Brain microvascular endothelial cell (primary cell): ENCODE measurements at regions not wholly inside any gene's neighbourhood (a gene's known extent, or its start where the extent isn't known, plus 50 kb on each side); places are given as distances from the start of the nearest gene placed in this dataset.

Experiments used
- DNase-seq: peaks from one replicate; pipeline ENCODE4 v3.0.0-alpha.2; 2020
- H3K27ac ChIP-seq: fragments of 250-450 bp; sonication (Bioruptor Pico); 2 replicates; pipeline ENCODE4 v1.5.1; 2020; ENCODE audit warnings: mild to moderate bottlenecking, moderate library complexity
- H3K27me3 ChIP-seq: fragments of 250-450 bp; sonication (Bioruptor Pico); replicated peaks from 2 replicates; pipeline ENCODE4 v1.5.1; 2020; ENCODE audit warnings: mild to moderate bottlenecking
- H3K36me3 ChIP-seq: fragments of 250-450 bp; sonication (Bioruptor Pico); replicated peaks from 2 replicates; pipeline ENCODE4 v1.5.1; 2020; ENCODE audit warnings: mild to moderate bottlenecking
- H3K4me3 ChIP-seq: 2 replicates; pipeline ENCODE4 v1.5.1; 2011; ENCODE audit warnings: low read depth, mild to moderate bottlenecking, control low read depth, low read length, moderate library complexity
- in situ Hi-C: cut with HindIII; loops from 2 replicates; pipeline ENCODE4 v1.10.0; 2017; ENCODE audit warnings: low sequenced_read_pairs, low pct_ligation_motif_present
- TF ChIP-seq, protein P1 (sequence below): IDR thresholded peaks from 2 replicates; pipeline ENCODE4 v1.5.1; 2011; ENCODE audit warnings: low read depth, mild to moderate bottlenecking, moderate library complexity, low read length, control low read depth, inconsistent platforms; ENCODE audit errors: missing control alignments

- H3K27me3 ChIP-seq = no peaks in the 10 kb centered on the region
- in situ Hi-C loops = no loop called here
- TF ChIP-seq, protein P1, sequence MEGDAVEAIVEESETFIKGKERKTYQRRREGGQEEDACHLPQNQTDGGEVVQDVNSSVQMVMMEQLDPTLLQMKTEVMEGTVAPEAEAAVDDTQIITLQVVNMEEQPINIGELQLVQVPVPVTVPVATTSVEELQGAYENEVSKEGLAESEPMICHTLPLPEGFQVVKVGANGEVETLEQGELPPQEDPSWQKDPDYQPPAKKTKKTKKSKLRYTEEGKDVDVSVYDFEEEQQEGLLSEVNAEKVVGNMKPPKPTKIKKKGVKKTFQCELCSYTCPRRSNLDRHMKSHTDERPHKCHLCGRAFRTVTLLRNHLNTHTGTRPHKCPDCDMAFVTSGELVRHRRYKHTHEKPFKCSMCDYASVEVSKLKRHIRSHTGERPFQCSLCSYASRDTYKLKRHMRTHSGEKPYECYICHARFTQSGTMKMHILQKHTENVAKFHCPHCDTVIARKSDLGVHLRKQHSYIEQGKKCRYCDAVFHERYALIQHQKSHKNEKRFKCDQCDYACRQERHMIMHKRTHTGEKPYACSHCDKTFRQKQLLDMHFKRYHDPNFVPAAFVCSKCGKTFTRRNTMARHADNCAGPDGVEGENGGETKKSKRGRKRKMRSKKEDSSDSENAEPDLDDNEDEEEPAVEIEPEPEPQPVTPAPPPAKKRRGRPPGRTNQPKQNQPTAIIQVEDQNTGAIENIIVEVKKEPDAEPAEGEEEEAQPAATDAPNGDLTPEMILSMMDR = no peak
- no peak for DNase-seq
- H3K36me3 ChIP-seq = no peaks in the 10 kb centered on the region
- H3K4me3 ChIP-seq = no peak overlapping the region
- H3K27ac ChIP-seq = no peak overlapping the region
Observed at GRCh38 chr4:151563194-151563593, 154.2 kb downstream of the FHIP1A start.

DNA sequence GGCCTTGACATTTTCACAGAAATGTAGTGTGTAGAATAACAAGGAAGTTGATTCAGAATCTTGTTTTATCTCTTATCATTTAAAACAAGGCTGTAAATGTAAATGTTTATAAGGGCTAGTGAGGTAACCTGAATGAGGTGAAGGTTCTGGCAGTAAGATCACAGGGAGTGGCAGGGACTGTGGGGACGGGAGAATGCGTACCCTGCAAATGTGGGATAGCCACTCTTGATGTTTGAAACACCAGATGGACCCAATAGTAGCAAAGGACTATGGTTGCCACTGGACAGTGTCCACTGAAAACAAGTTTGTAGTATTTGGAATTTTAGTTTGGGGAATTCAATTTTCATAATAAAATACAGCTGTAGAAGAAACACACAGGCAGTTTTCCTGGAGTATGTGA, 155.3 kb downstream of the FHIP1A start:
- Histone ChIP-seq H3K36me3 (no peaks in the 10 kb centered on the region), H3K27me3 (no peaks in the 10 kb centered on the region), H3K4me3 (no peak overlapping the region), H3K27ac (no peak overlapping the region)
- DNase-seq = no peak
- TF ChIP-seq, protein P1 = no peak
- in situ Hi-C loops = no loop called here

GRCh38 chr4:151565583-151565982, 156.6 kb downstream of the FHIP1A start:
- Histone ChIP-seq H3K4me3 (no peak overlapping the region), H3K36me3 (no peaks in the 10 kb centered on the region), H3K27me3 (no peaks in the 10 kb centered on the region), H3K27ac (no peak overlapping the region)
- in situ Hi-C loops = no loop called here
- TF ChIP-seq, protein P1 = no peak
- no peak for DNase-seq

- Histone ChIP-seq H3K4me3 (no peak overlapping the region), H3K27me3 (no peaks in the 10 kb centered on the region), H3K27ac (no peak overlapping the region), H3K36me3 (no peaks in the 10 kb centered on the region)
- TF ChIP-seq, protein P1 = no peak
- in situ Hi-C loops = no loop called here
- no peak for DNase-seq
Observed at GRCh38 chr4:151566053-151566452, 157.1 kb downstream of the FHIP1A start.

DNA sequence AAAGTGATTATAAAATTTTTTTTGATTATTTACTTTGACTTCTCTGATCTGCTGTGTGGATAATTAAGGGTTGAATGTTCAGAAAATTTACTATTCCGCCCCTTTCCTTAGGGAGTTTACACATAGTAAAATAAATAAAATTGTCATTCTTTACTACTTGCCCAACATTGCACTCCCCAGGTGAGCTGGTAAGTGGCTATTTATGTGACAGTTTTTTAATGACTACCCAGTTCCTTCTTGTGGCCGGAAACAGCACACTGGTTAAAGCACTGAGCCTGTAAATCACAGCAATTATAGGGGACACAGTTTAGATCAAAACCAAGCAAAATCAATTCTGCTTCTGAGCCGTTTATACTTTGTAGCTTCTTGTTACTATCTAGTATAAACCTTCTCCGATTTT, 158.1 kb downstream of the FHIP1A start:
- TF ChIP-seq, protein P1 = no peak
- no peak for DNase-seq
- Histone ChIP-seq H3K27me3 (no peaks in the 10 kb centered on the region), H3K27ac (no peak overlapping the region), H3K36me3 (no peaks in the 10 kb centered on the region), H3K4me3 (no peak overlapping the region)
- in situ Hi-C loops = no loop called here

GRCh38 chr4:151568966-151569365, 160.0 kb downstream of the FHIP1A start:
- in situ Hi-C loops = no loop called here
- H3K27me3 ChIP-seq = no peaks in the 10 kb centered on the region
- DNase-seq = no peak
- H3K4me3 ChIP-seq = no peak overlapping the region
- TF ChIP-seq, protein P1 = no peak
- H3K27ac ChIP-seq = no peak overlapping the region
- no peaks in the 10 kb centered on the region for H3K36me3 ChIP-seq
